HUES48 (cell line): ENCODE measurements at regions not wholly inside any gene's neighbourhood (a gene's known extent, or its start where the extent isn't known, plus 50 kb on each side); places are given as distances from the start of the nearest gene placed in this dataset.

Experiments used
- H3K27ac ChIP-seq: one replicate; pipeline ENCODE4 v1.7.0; 2013; ENCODE audit warnings: low read depth, low read length, inconsistent platforms
- H3K27me3 ChIP-seq: 2 replicates; pipeline ENCODE4 v1.6.1; 2013; ENCODE audit warnings: mild to moderate bottlenecking, low read length; ENCODE audit not compliant: control insufficient read depth, insufficient read depth
- H3K36me3 ChIP-seq: 2 replicates; pipeline ENCODE4 v1.6.1; 2013; ENCODE audit warnings: low read length; ENCODE audit not compliant: control insufficient read depth, insufficient read depth
- H3K4me1 ChIP-seq: 2 replicates; pipeline ENCODE4 v1.6.1; 2013; ENCODE audit warnings: mild to moderate bottlenecking, low read length; ENCODE audit not compliant: control insufficient read depth, insufficient read depth
- H3K4me3 ChIP-seq: 2 replicates; pipeline ENCODE4 v1.5.1; 2013; ENCODE audit warnings: mild to moderate bottlenecking, low read depth, low read length
- H3K9ac ChIP-seq: 2 replicates; pipeline ENCODE4 v1.6.1; 2013; ENCODE audit warnings: mild to moderate bottlenecking, low read depth, low read length, moderate library complexity
- H3K9me3 ChIP-seq: 2 replicates; pipeline ENCODE4 v1.6.1; 2013; ENCODE audit warnings: low read length; ENCODE audit not compliant: control insufficient read depth, insufficient read depth

DNA sequence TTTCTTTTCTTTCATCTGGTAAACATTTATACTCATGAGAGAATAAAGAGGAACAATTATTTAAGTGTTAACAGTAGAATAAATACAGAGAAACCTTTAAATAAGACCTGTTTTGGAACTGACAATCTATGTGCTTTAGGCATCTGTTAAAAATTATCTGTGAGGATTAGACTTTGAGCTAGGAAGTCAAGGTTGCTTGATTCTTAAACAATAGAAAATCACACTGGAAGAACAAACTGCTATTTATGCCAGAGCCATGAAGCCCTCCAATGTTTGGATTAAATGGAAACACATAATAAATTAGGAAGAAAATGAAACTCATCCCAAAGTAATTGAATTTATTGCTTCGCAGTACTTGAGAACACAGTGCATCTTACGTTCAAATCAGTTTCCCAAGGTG is 207.2 kb upstream of the NPY2R start:
- no peak overlapping the region for H3K9ac ChIP-seq
- H3K4me1 ChIP-seq: no peaks in the 10 kb centered on the region
- H3K27ac ChIP-seq: no peak overlapping the region
- H3K4me3 ChIP-seq: no peak overlapping the region
- H3K36me3 ChIP-seq: no peaks in the 10 kb centered on the region
- H3K9me3 ChIP-seq: no peaks in the 10 kb centered on the region
- no peaks in the 10 kb centered on the region for H3K27me3 ChIP-seq

- H3K27ac ChIP-seq: no peak overlapping the region
- H3K36me3 ChIP-seq: no peaks in the 10 kb centered on the region
- no peaks in the 10 kb centered on the region for H3K9me3 ChIP-seq
- H3K27me3 ChIP-seq: no peaks in the 10 kb centered on the region
- no peak overlapping the region for H3K4me3 ChIP-seq
- no peaks in the 10 kb centered on the region for H3K4me1 ChIP-seq
- no peak overlapping the region for H3K9ac ChIP-seq
Measured at GRCh38 chr4:155005395-155006090, 202.9 kb upstream of the NPY2R start.

GRCh38 chr4:155007660-155008176 is 200.7 kb upstream of the NPY2R start:
- Histone ChIP-seq H3K9me3 (no peaks in the 10 kb centered on the region), H3K4me3 (no peak overlapping the region), H3K27me3 (no peaks in the 10 kb centered on the region), H3K9ac (no peak overlapping the region), H3K4me1 (no peaks in the 10 kb centered on the region), H3K36me3 (no peaks in the 10 kb centered on the region), H3K27ac (no peak overlapping the region)

- H3K27ac ChIP-seq: no peak overlapping the region
- no peak overlapping the region for H3K4me3 ChIP-seq
- no peaks in the 10 kb centered on the region for H3K27me3 ChIP-seq
- no peaks in the 10 kb centered on the region for H3K9me3 ChIP-seq
- H3K36me3 ChIP-seq: no peaks in the 10 kb centered on the region
- no peaks in the 10 kb centered on the region for H3K4me1 ChIP-seq
- H3K9ac ChIP-seq: no peak overlapping the region
Measured at GRCh38 chr4:155008389-155008788, 200.0 kb upstream of the NPY2R start.

- no peak overlapping the region for H3K9ac ChIP-seq
- H3K4me1 ChIP-seq: no peaks in the 10 kb centered on the region
- no peak overlapping the region for H3K27ac ChIP-seq
- H3K4me3 ChIP-seq: no peak overlapping the region
- no peaks in the 10 kb centered on the region for H3K27me3 ChIP-seq
- no peaks in the 10 kb centered on the region for H3K9me3 ChIP-seq
- no peaks in the 10 kb centered on the region for H3K36me3 ChIP-seq
Measured at GRCh38 chr4:155009288-155009687, 199.1 kb upstream of the NPY2R start.

DNA sequence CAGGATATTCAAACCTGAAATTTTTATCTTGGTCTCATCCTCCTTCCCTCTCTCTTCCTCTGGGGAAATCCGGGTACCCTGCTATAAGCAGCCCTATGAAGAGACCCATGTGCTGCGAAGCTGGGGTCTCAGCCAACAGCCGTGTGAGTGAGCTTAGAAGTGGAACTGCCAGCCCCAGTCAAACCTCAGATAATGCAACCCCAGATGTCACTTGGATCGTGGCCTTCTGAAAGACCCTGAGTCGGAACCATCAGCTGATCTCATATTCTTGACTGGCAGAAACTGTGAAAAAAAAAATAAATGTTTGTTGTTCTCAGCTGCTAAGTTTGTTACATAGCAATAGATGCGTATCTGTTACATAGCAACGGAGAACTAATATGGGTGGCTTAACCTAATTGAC is 198.1 kb upstream of the NPY2R start:
- H3K36me3 ChIP-seq: no peaks in the 10 kb centered on the region
- H3K27me3 ChIP-seq: no peaks in the 10 kb centered on the region
- H3K4me1 ChIP-seq: no peaks in the 10 kb centered on the region
- H3K4me3 ChIP-seq: no peak overlapping the region
- H3K9ac ChIP-seq: no peak overlapping the region
- no peak overlapping the region for H3K27ac ChIP-seq
- H3K9me3 ChIP-seq: no peaks in the 10 kb centered on the region

- Histone ChIP-seq H3K36me3 (no peaks in the 10 kb centered on the region), H3K9me3 (no peaks in the 10 kb centered on the region), H3K9ac (no peak overlapping the region), H3K27ac (no peak overlapping the region), H3K27me3 (no peaks in the 10 kb centered on the region), H3K4me3 (no peak overlapping the region), H3K4me1 (no peaks in the 10 kb centered on the region)
Measured at GRCh38 chr4:155011163-155011780, 197.2 kb upstream of the NPY2R start.

DNA sequence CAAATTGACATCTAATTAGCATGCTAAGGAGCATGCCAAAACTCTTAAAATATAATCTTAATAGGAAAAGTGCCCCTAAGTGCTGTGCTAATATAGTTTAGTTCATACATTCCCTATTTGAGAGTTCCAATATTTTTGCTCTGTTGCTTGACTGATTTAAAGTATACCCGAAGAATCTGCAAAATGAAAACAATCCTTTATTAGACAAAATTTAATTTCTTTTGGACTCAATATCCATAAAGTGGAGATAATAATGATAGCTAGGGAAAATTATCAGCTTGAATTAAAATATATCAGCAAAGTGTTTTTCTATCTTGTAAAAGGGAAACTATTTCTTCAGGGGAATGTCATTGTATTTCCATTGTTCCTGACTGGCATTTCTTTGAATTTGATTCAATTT is 196.0 kb upstream of the NPY2R start:
- no peaks in the 10 kb centered on the region for H3K36me3 ChIP-seq
- no peak overlapping the region for H3K4me3 ChIP-seq
- H3K9ac ChIP-seq: no peak overlapping the region
- H3K9me3 ChIP-seq: no peaks in the 10 kb centered on the region
- H3K27ac ChIP-seq: no peak overlapping the region
- no peaks in the 10 kb centered on the region for H3K27me3 ChIP-seq
- no peaks in the 10 kb centered on the region for H3K4me1 ChIP-seq

GRCh38 chr4:155017426-155017825 is 191.0 kb upstream of the NPY2R start:
- H3K4me3 ChIP-seq: no peak overlapping the region
- no peaks in the 10 kb centered on the region for H3K27me3 ChIP-seq
- H3K36me3 ChIP-seq: no peaks in the 10 kb centered on the region
- H3K27ac ChIP-seq: no peak overlapping the region
- peaks cover 5% of the 10 kb centered on the region for H3K9me3 ChIP-seq
- no peak overlapping the region for H3K9ac ChIP-seq
- no peaks in the 10 kb centered on the region for H3K4me1 ChIP-seq

DNA sequence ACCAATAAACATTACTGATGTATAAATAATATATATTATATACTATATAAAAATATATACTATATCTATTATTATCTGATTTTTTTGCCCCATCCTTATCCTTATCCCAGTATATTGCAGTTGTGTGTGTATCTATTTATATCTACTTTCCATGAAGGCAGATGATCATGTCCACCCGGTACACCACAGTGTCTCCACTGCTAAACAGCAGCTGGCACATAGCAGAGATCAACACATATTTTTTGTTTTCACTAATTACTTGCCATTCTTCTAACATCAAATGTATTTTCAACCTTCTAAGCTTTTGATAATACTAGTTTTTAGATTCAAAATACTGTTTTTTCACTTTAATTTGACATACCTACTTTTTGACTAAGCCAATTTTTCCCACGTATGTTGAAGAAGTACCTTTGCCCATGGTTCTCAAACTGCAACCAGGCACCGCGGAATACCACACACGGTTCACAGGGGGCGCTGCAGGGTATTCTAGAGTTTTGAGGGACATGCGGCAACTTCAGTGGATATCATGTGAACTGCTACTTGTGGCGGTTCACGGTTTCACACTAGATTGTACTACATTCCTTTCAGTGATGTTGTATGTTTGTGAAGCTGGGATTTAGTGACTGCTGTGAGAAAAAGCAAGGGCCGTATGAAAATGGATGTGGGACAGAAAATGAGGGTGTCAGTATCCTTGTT is 182.5 kb upstream of the NPY2R start:
- Histone ChIP-seq H3K36me3 (no peaks in the 10 kb centered on the region), H3K27me3 (no peaks in the 10 kb centered on the region; the same call in 1 of the 2 replicates), H3K4me3 (no peak overlapping the region), H3K9me3 (peaks cover 4% of the 10 kb centered on the region), H3K9ac (no peak overlapping the region), H3K4me1 (no peaks in the 10 kb centered on the region), H3K27ac (no peak overlapping the region)

DNA sequence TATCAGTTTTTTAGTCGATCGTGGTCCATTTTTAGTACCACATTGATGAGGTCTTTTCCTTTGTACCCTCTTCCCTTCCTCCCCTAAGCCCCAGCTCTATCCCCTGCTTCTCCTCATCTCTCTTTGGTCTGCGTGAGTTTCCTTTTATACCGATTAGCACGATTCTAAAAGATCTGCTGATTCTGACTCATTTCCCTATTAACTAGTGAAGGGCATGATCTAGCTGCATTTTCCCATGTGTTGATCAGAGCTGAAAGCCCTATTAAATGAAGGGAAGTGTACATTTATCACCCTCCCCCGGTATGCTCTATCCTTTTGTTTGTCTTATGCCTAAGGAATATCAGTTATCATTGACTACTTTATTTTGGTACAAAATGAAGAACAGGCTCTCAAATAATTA is 181.7 kb upstream of the NPY2R start:
- no peaks in the 10 kb centered on the region; the same call in 1 of the 2 replicates for H3K27me3 ChIP-seq
- H3K36me3 ChIP-seq: no peaks in the 10 kb centered on the region
- H3K4me3 ChIP-seq: no peak overlapping the region
- H3K4me1 ChIP-seq: no peaks in the 10 kb centered on the region
- no peak overlapping the region for H3K9ac ChIP-seq
- no peak overlapping the region for H3K27ac ChIP-seq
- no peaks in the 10 kb centered on the region for H3K9me3 ChIP-seq
